Natural killer cell treated with Interleukin-12 subunit alpha and Interleukin-12 subunit beta and Interleukin-15 and Interleukin-18, amount 100 ng/mL, for 72 hours (primary cell): ENCODE measurements at regions not wholly inside any gene's neighbourhood (a gene's known extent, or its start where the extent isn't known, plus 50 kb on each side); places are given as distances from the start of the nearest gene placed in this dataset.

Source experiments
- ATAC-seq, 2 donors: fragments of 150-1000 bp; cut with Tn5 transposase in 1 of 2; sonication (Bioruptor Pico), chemical (Tn5 transposase) in 1 of 2; 2 replicates each; pipeline ENCODE4 v1.10.0; 2021
- DNase-seq: peaks from one replicate; pipeline ENCODE4 v3.0.0; 2022; ENCODE audit warnings: low spot score
- H3K27ac Mint-ChIP-seq, 2 donors: 1 replicate in 1 of 2; 2 replicates in 1 of 2; pipeline ENCODE4 v1.8.0; 2022; ENCODE audit warnings: mixed read lengths in 2 of 2, mild to moderate bottlenecking in 1 of 2, moderate library complexity in 1 of 2
- H3K27me3 Mint-ChIP-seq, 2 donors: 1 replicate in 1 of 2; 2 replicates in 1 of 2; pipeline ENCODE4 v1.8.0; 2022; ENCODE audit warnings: mixed read lengths in 2 of 2
- H3K36me3 Mint-ChIP-seq: one replicate; pipeline ENCODE4 v1.8.0; 2022; ENCODE audit warnings: mixed read lengths
- H3K4me1 Mint-ChIP-seq, 2 donors: 1 replicate in 1 of 2; 2 replicates in 1 of 2; pipeline ENCODE4 v1.8.0; 2022; ENCODE audit warnings: low read depth in 2 of 2, mixed read lengths in 2 of 2, mild to moderate bottlenecking in 1 of 2
- H3K4me3 Mint-ChIP-seq: one replicate; pipeline ENCODE4 v1.8.0; 2022; ENCODE audit warnings: mixed read lengths
- H3K9me3 Mint-ChIP-seq: 2 replicates; pipeline ENCODE4 v1.8.0; 2022; ENCODE audit warnings: mixed read lengths

GRCh38 chr3:135779590-135780235 lies 185.8 kb upstream of the PPP2R3A start:
- peaks cover 12% of the 10 kb centered on the region for H3K9me3 Mint-ChIP-seq
- H3K4me1 Mint-ChIP-seq, result no peaks in the 10 kb centered on the region
- peak in 1 of 2 donors; percentile 29 for ATAC-seq
- no peak overlapping the region for H3K4me3 Mint-ChIP-seq
- no peak for DNase-seq
- no peaks in the 10 kb centered on the region for H3K27me3 Mint-ChIP-seq
- H3K36me3 Mint-ChIP-seq, result no peaks in the 10 kb centered on the region
- H3K27ac Mint-ChIP-seq, result no peak overlapping the region

GRCh38 chr3:135781026-135781815 lies 184.3 kb upstream of the PPP2R3A start:
- peaks cover 8% of the 10 kb centered on the region for H3K9me3 Mint-ChIP-seq

GRCh38 chr3:135784557-135784956 lies 181.0 kb upstream of the PPP2R3A start:
- Mint-ChIP-seq H3K27ac (no peak overlapping the region), H3K4me3 (no peak overlapping the region), H3K9me3 (peaks cover 8% of the 10 kb centered on the region), H3K4me1 (no peaks in the 10 kb centered on the region), H3K36me3 (no peaks in the 10 kb centered on the region), H3K27me3 (no peaks in the 10 kb centered on the region)
- DNase-seq, result no peak
- ATAC-seq, result no peak

More at GRCh38 chr3:135781026-135781815, 184.3 kb upstream of the PPP2R3A start:
- no peak for ATAC-seq
- H3K4me1 Mint-ChIP-seq, result no peaks in the 10 kb centered on the region
- no peaks in the 10 kb centered on the region for H3K27me3 Mint-ChIP-seq
- DNase-seq, result no peak
- no peaks in the 10 kb centered on the region for H3K36me3 Mint-ChIP-seq
- H3K4me3 Mint-ChIP-seq, result no peak overlapping the region
- no peak overlapping the region for H3K27ac Mint-ChIP-seq

- H3K4me3 Mint-ChIP-seq, result no peak overlapping the region
- peaks cover 5% of the 10 kb centered on the region for H3K9me3 Mint-ChIP-seq
- H3K36me3 Mint-ChIP-seq, result no peaks in the 10 kb centered on the region
- H3K27me3 Mint-ChIP-seq, result no peaks in the 10 kb centered on the region
- ATAC-seq (peak in 1 of 2 donors; percentile 25), DNase-seq (no peak)
- no peak overlapping the region for H3K27ac Mint-ChIP-seq
- H3K4me1 Mint-ChIP-seq, result no peaks in the 10 kb centered on the region
Measured at GRCh38 chr3:135788146-135788545, 177.4 kb upstream of the PPP2R3A start.

GRCh38 chr3:135788978-135789377 lies 176.6 kb upstream of the PPP2R3A start:
- H3K4me3 Mint-ChIP-seq, result no peak overlapping the region
- H3K27me3 Mint-ChIP-seq, result no peaks in the 10 kb centered on the region
- H3K4me1 Mint-ChIP-seq, result no peaks in the 10 kb centered on the region
- peaks cover 5% of the 10 kb centered on the region for H3K9me3 Mint-ChIP-seq
- no peaks in the 10 kb centered on the region for H3K36me3 Mint-ChIP-seq
- DNase-seq, result no peak
- peak in 1 of 2 donors; percentile 43 for ATAC-seq
- no peak overlapping the region for H3K27ac Mint-ChIP-seq

GRCh38 chr3:135792174-135792573 lies 173.4 kb upstream of the PPP2R3A start:
- DNase-seq (no peak), ATAC-seq (no peak)
- no peaks in the 10 kb centered on the region for H3K27me3 Mint-ChIP-seq
- H3K36me3 Mint-ChIP-seq, result no peaks in the 10 kb centered on the region
- no peak overlapping the region for H3K4me3 Mint-ChIP-seq
- H3K27ac Mint-ChIP-seq, result no peak overlapping the region
- no peaks in the 10 kb centered on the region for H3K4me1 Mint-ChIP-seq
- no peaks in the 10 kb centered on the region for H3K9me3 Mint-ChIP-seq

GRCh38 chr3:135792858-135793475 lies 172.6 kb upstream of the PPP2R3A start:
- no peak overlapping the region for H3K27ac Mint-ChIP-seq
- no peaks in the 10 kb centered on the region for H3K9me3 Mint-ChIP-seq
- no peak for DNase-seq
- H3K4me3 Mint-ChIP-seq, result no peak overlapping the region
- no peaks in the 10 kb centered on the region for H3K27me3 Mint-ChIP-seq
- no peaks in the 10 kb centered on the region for H3K36me3 Mint-ChIP-seq
- H3K4me1 Mint-ChIP-seq, result no peaks in the 10 kb centered on the region
- no peak for ATAC-seq

- ATAC-seq, result no peak
- no peak overlapping the region for H3K4me3 Mint-ChIP-seq
Measured at GRCh38 chr3:135800071-135800549, 165.4 kb upstream of the PPP2R3A start.

GRCh38 chr3:135801018-135801417 lies 164.5 kb upstream of the PPP2R3A start:
- Mint-ChIP-seq H3K27ac (no peak overlapping the region), H3K36me3 (no peaks in the 10 kb centered on the region), H3K9me3 (peaks cover 3% of the 10 kb centered on the region), H3K27me3 (no peaks in the 10 kb centered on the region), H3K4me1 (no peaks in the 10 kb centered on the region), H3K4me3 (no peak overlapping the region)
- ATAC-seq (no peak), DNase-seq (no peak)

More at GRCh38 chr3:135800071-135800549, 165.4 kb upstream of the PPP2R3A start:
- no peaks in the 10 kb centered on the region for H3K27me3 Mint-ChIP-seq
- DNase-seq, result no peak
- H3K4me1 Mint-ChIP-seq, result no peaks in the 10 kb centered on the region
- no peaks in the 10 kb centered on the region for H3K36me3 Mint-ChIP-seq
- no peak overlapping the region for H3K27ac Mint-ChIP-seq
- peaks cover 3% of the 10 kb centered on the region for H3K9me3 Mint-ChIP-seq

- H3K27me3 Mint-ChIP-seq, result no peaks in the 10 kb centered on the region
- no peak for ATAC-seq
- H3K9me3 Mint-ChIP-seq, result peaks cover 3% of the 10 kb centered on the region
- no peaks in the 10 kb centered on the region for H3K4me1 Mint-ChIP-seq
- H3K27ac Mint-ChIP-seq, result no peak overlapping the region
- no peak overlapping the region for H3K4me3 Mint-ChIP-seq
- no peaks in the 10 kb centered on the region for H3K36me3 Mint-ChIP-seq
- DNase-seq, result no peak
Measured at GRCh38 chr3:135802171-135802570, 163.4 kb upstream of the PPP2R3A start.

- Mint-ChIP-seq H3K27ac (no peak overlapping the region), H3K36me3 (no peaks in the 10 kb centered on the region), H3K4me3 (no peak overlapping the region), H3K27me3 (no peaks in the 10 kb centered on the region), H3K4me1 (no peaks in the 10 kb centered on the region), H3K9me3 (peaks cover 3% of the 10 kb centered on the region)
- ATAC-seq, result no peak
- no peak for DNase-seq
Measured at GRCh38 chr3:135803028-135803692, 162.4 kb upstream of the PPP2R3A start.

- peaks cover 3% of the 10 kb centered on the region for H3K9me3 Mint-ChIP-seq
- ATAC-seq (no peak), DNase-seq (no peak)
- H3K4me3 Mint-ChIP-seq, result no peak overlapping the region
- H3K27ac Mint-ChIP-seq, result no peak overlapping the region
- H3K4me1 Mint-ChIP-seq, result no peaks in the 10 kb centered on the region
- H3K27me3 Mint-ChIP-seq, result peaks cover 0 to 4% of the 10 kb centered on the region in 2 donors
- H3K36me3 Mint-ChIP-seq, result no peaks in the 10 kb centered on the region
Measured at GRCh38 chr3:135805752-135806151, 159.8 kb upstream of the PPP2R3A start.

- no peaks in the 10 kb centered on the region for H3K36me3 Mint-ChIP-seq
- DNase-seq (no peak), ATAC-seq (peak in 1 of 2 donors; percentile 8)
- H3K9me3 Mint-ChIP-seq, result no peaks in the 10 kb centered on the region
- peaks cover 0 to 4% of the 10 kb centered on the region in 2 donors for H3K27me3 Mint-ChIP-seq
- no peaks in the 10 kb centered on the region for H3K4me1 Mint-ChIP-seq
- H3K27ac Mint-ChIP-seq, result no peak overlapping the region
- H3K4me3 Mint-ChIP-seq, result no peak overlapping the region
Measured at GRCh38 chr3:135806317-135806716, 159.2 kb upstream of the PPP2R3A start.
